ENCODE measurements at regions not wholly inside any gene's neighbourhood (a gene's known extent, or its start where the extent isn't known, plus 50 kb on each side); places are given as distances from the start of the nearest gene placed in this dataset.

GRCh38 chr13:102461302-102461701 lies 59.5 kb upstream of the FGF14 start:
- Histone ChIP-seq H3K9me3 (ENCODE audit: control insufficient read depth, insufficient read depth, low read depth, low read length) (no peaks in the 10 kb centered on the region), H3K36me3 (ENCODE audit: control insufficient read depth in 2 of 2, insufficient read depth in 1 of 2, low read length in 2 of 2) (no peaks in the 10 kb centered on the region), H3K27ac (ENCODE audit: extremely low read depth, low read depth, low read length) (no peak overlapping the region), H3K4me3 (ENCODE audit: low read depth, low read length) (no peak overlapping the region), H3K4me1 (ENCODE audit: control insufficient read depth, insufficient read depth, low read length) (no peaks in the 10 kb centered on the region)
- TF ChIP-seq ZNF747 (tag by site-specific recombination; IDR thresholded peaks at IDR 0.05) (no peak), PATZ1 (tag by site-specific recombination; IDR thresholded peaks at IDR 0.05) (no peak)
- POLR2A ChIA-PET, result no interaction called here
- CTCF ChIA-PET, result no interaction called here

GRCh38 chr13:102460806-102461205 lies 59.0 kb upstream of the FGF14 start:
- POLR2A ChIA-PET, result no interaction called here
- TF ChIP-seq KLF7 (tag by site-specific recombination; IDR thresholded peaks at IDR 0.05; ENCODE audit: borderline replicate concordance) (no peak), ZNF768 (tag by site-specific recombination; IDR thresholded peaks at IDR 0.05) (no peak), ZNF211 (tag by site-specific recombination; IDR thresholded peaks at IDR 0.05; ENCODE audit: low read depth) (no peak)
- no peak overlapping the region for H3K27ac ChIP-seq (ENCODE audit: extremely low read depth, low read depth, low read length)
- CTCF ChIA-PET, result no interaction called here
- no peaks in the 10 kb centered on the region for H3K9me3 ChIP-seq (ENCODE audit: control insufficient read depth, insufficient read depth, low read depth, low read length)
- no peaks in the 10 kb centered on the region for H3K36me3 ChIP-seq (ENCODE audit: control insufficient read depth in 2 of 2, insufficient read depth in 1 of 2, low read length in 2 of 2)
- no peak overlapping the region for H3K4me3 ChIP-seq (ENCODE audit: low read depth, low read length)
- H3K4me1 ChIP-seq (ENCODE audit: control insufficient read depth, insufficient read depth, low read length), result no peaks in the 10 kb centered on the region

- H3K9me3 ChIP-seq (ENCODE audit: control insufficient read depth, insufficient read depth, low read depth, low read length), result no peaks in the 10 kb centered on the region
- no peak overlapping the region for H3K27ac ChIP-seq (ENCODE audit: extremely low read depth, low read depth, low read length)
- ChIA-PET POLR2A (no interaction called here), CTCF (interaction anchor here (0.8 kb wide), 1 partner anchor 67 kb away, joined by 3 read pairs; no protein-coding TSS in a partner anchor)
- no peak overlapping the region for H3K4me3 ChIP-seq (ENCODE audit: low read depth, low read length)
- H3K4me1 ChIP-seq (ENCODE audit: control insufficient read depth, insufficient read depth, low read length), result no peaks in the 10 kb centered on the region
- TF ChIP-seq ZNF692 (tag by site-specific recombination; IDR thresholded peaks at IDR 0.05) (no peak), CTCF (tag by site-specific recombination; IDR thresholded peaks at IDR 0.05) (no peak), ZBTB11 (tag by site-specific recombination; conservative IDR thresholded peaks at IDR 0.05; ENCODE audit: low read depth) (no peak), ZSCAN30 (tag by site-specific recombination; IDR thresholded peaks at IDR 0.05) (no peak)
- no peaks in the 10 kb centered on the region for H3K36me3 ChIP-seq (ENCODE audit: control insufficient read depth in 2 of 2, insufficient read depth in 1 of 2, low read length in 2 of 2)
Observed at GRCh38 chr13:102452836-102453235, 51.0 kb upstream of the FGF14 start.

Measured in HEK293 (cell line).